GM23338 (cell line): ENCODE measurements at regions not wholly inside any gene's neighbourhood (a gene's known extent, or its start where the extent isn't known, plus 50 kb on each side); places are given as distances from the start of the nearest gene placed in this dataset.

Experiments used
- ATAC-seq: fragments of 200-7000 bp; cut with Tn5 transposase; 3 replicates; pipeline ENCODE4 v1.9.1; 2020
- DNase-seq: peaks from one replicate; pipeline ENCODE4 v3.0.0-alpha.2; 2015; ENCODE audit warnings: low spot score
- H2AFZ ChIP-seq: fragments of 200-600 bp; sonication (generic); 2 replicates; pipeline ENCODE4 v1.8.0; 2016; ENCODE audit warnings: antibody characterized with exemption, mild to moderate bottlenecking, moderate library complexity
- H3F3A ChIP-seq: fragments of 200-600 bp; sonication (generic); replicated peaks from 2 replicates; pipeline ENCODE4 v1.8.0; 2017; ENCODE audit warnings: antibody characterized with exemption, mixed run types, low read depth
- H3K27ac ChIP-seq: fragments of 200-600 bp; sonication (generic); 2 replicates; pipeline ENCODE4 v1.6.1; 2016; ENCODE audit warnings: low read depth
- H3K27me3 ChIP-seq: fragments of 200-600 bp; sonication (generic); 2 replicates; pipeline ENCODE4 v1.8.0; 2016; ENCODE audit warnings: mild to moderate bottlenecking, mixed run types, moderate library complexity; ENCODE audit not compliant: insufficient read depth
- H3K36me3 ChIP-seq: fragments of 200-600 bp; sonication (generic); 2 replicates; pipeline ENCODE4 v1.8.0; 2016; ENCODE audit warnings: mild to moderate bottlenecking; ENCODE audit not compliant: insufficient read depth
- H3K4me1 ChIP-seq: fragments of 200-600 bp; sonication (generic); 2 replicates; pipeline ENCODE4 v1.8.0; 2016; ENCODE audit warnings: mild to moderate bottlenecking, moderate library complexity; ENCODE audit not compliant: insufficient read depth
- H3K4me2 ChIP-seq: fragments of 200-600 bp; sonication (generic); 2 replicates; pipeline ENCODE4 v1.7.1; 2017; ENCODE audit warnings: mixed run types
- H3K4me3 ChIP-seq: fragments of 200-600 bp; sonication (generic); 2 replicates; pipeline ENCODE4 v1.6.1; 2016; ENCODE audit warnings: mixed run types
- H3K79me2 ChIP-seq: fragments of 200-600 bp; sonication (generic); replicated peaks from 2 replicates; pipeline ENCODE4 v1.8.0; 2017; ENCODE audit warnings: mild to moderate bottlenecking; ENCODE audit not compliant: insufficient read depth
- H3K9me2 ChIP-seq: fragments of 200-600 bp; sonication (generic); 2 replicates; pipeline ENCODE4 v1.8.0; 2017; ENCODE audit not compliant: insufficient read depth
- H4K20me1 ChIP-seq: fragments of 200-600 bp; sonication (generic); replicated peaks from 2 replicates; pipeline ENCODE4 v1.8.0; 2017; ENCODE audit warnings: mild to moderate bottlenecking; ENCODE audit not compliant: insufficient read depth
- H3K27ac Mint-ChIP-seq: 2 replicates; pipeline ENCODE4 v1.8.0; 2020; ENCODE audit warnings: inconsistent platforms, mild to moderate bottlenecking, moderate library complexity, mixed read lengths
- H3K27me3 Mint-ChIP-seq: 3 replicates; pipeline ENCODE4 v1.8.0; 2022; ENCODE audit warnings: low read depth, mild to moderate bottlenecking, moderate library complexity, mixed read lengths, inconsistent platforms; ENCODE audit not compliant: insufficient read depth, poor library complexity
- H3K36me3 Mint-ChIP-seq: 3 replicates; pipeline ENCODE4 v1.8.0; 2021; ENCODE audit warnings: low read depth, mild to moderate bottlenecking, inconsistent platforms, moderate library complexity, mixed read lengths
- H3K4me1 Mint-ChIP-seq: 3 replicates; pipeline ENCODE4 v1.8.0; 2020; ENCODE audit warnings: mild to moderate bottlenecking, inconsistent platforms, mixed read lengths
- H3K4me3 Mint-ChIP-seq: 3 replicates; pipeline ENCODE4 v1.8.0; 2021; ENCODE audit warnings: moderate library complexity, mild to moderate bottlenecking, inconsistent platforms, mixed read lengths
- H3K9me3 Mint-ChIP-seq: 3 replicates; pipeline ENCODE4 v1.8.0; 2020; ENCODE audit warnings: moderate library complexity, mild to moderate bottlenecking, inconsistent platforms, mixed read lengths
- CREB1 ChIP-seq: fragments of 250-450 bp; sonication (Bioruptor Pico); IDR thresholded peaks from 2 replicates; pipeline ENCODE4 v1.5.0; 2020; ENCODE audit warnings: low read depth, mild to moderate bottlenecking, moderate library complexity
- CTCF ChIP-seq, 2 experiments: fragments of 200-600 bp in 1 of 2; sonication (generic) in 1 of 2; conservative IDR thresholded peaks; 2 replicates each; pipeline versions ENCODE4 v1.5.1 to v1.6.1; 2016 to 2017; ENCODE audit warnings: antibody characterized with exemption in 2 of 2, low read depth in 2 of 2, mild to moderate bottlenecking in 2 of 2, moderate library complexity in 1 of 2
- ETS1 ChIP-seq: IDR thresholded peaks from 2 replicates; pipeline ENCODE4 v1.6.1; 2016; ENCODE audit warnings: antibody characterized with exemption
- EZH2 ChIP-seq: fragments of 200-600 bp; sonication (generic); IDR thresholded peaks from one replicate; pipeline ENCODE4 v1.8.0; 2017; ENCODE audit warnings: antibody characterized with exemption, mild to moderate bottlenecking, low read depth; ENCODE audit not compliant: unreplicated experiment
- EZH2phosphoT487 ChIP-seq: fragments of 200-600 bp; sonication (generic); IDR thresholded peaks from one replicate; pipeline ENCODE4 v1.8.1; 2018; ENCODE audit warnings: antibody characterized with exemption; ENCODE audit not compliant: unreplicated experiment
- JUNB ChIP-seq: IDR thresholded peaks from one replicate; pipeline ENCODE4 v1.6.1; 2016; ENCODE audit warnings: antibody characterized with exemption; ENCODE audit not compliant: unreplicated experiment
- NANOG ChIP-seq: IDR thresholded peaks from 2 replicates; pipeline ENCODE4 v1.6.1; 2016; ENCODE audit warnings: antibody characterized with exemption, borderline replicate concordance
- POLR2AphosphoS5 ChIP-seq: IDR thresholded peaks from 2 replicates; pipeline ENCODE4 v1.6.1; 2016; ENCODE audit warnings: antibody characterized with exemption, low read depth
- REST ChIP-seq: IDR thresholded peaks from one replicate; pipeline ENCODE4 v1.6.1; 2018; ENCODE audit warnings: antibody characterized with exemption; ENCODE audit not compliant: unreplicated experiment
- STAT1 ChIP-seq: IDR thresholded peaks from one replicate; pipeline ENCODE4 v1.6.1; 2016; ENCODE audit warnings: antibody characterized with exemption; ENCODE audit not compliant: unreplicated experiment
- ZNF114 ChIP-seq: fragments of 250-450 bp; sonication (Bioruptor Pico); IDR thresholded peaks from 2 replicates; pipeline ENCODE4 v1.5.0; 2020; ENCODE audit warnings: mild to moderate bottlenecking, moderate library complexity
- ZNF331 ChIP-seq: fragments of 250-450 bp; sonication (Bioruptor Pico); IDR thresholded peaks from 2 replicates; pipeline ENCODE4 v1.5.0; 2020; ENCODE audit warnings: low read depth, mild to moderate bottlenecking, moderate library complexity
- ZNF462 ChIP-seq: fragments of 250-450 bp; sonication (Bioruptor Pico); IDR thresholded peaks from 2 replicates; pipeline ENCODE4 v1.5.0; 2020; ENCODE audit warnings: mild to moderate bottlenecking, moderate library complexity

GRCh38 chr18:78376046-78376445, 603.6 kb upstream of the SALL3 start:
- H3K79me2 ChIP-seq: no peaks in the 10 kb centered on the region
- no peak overlapping the region for H3K4me2 ChIP-seq
- peaks cover 40% of the 10 kb centered on the region; the same call in 2 of the 3 replicates for H3K36me3 Mint-ChIP-seq
- no peaks in the 10 kb centered on the region for H3K9me2 ChIP-seq
- H3K4me1 Mint-ChIP-seq: no peaks in the 10 kb centered on the region
- no peaks in the 10 kb centered on the region for H3K27me3 ChIP-seq
- no peak for TF ChIP-seq EZH2phosphoT487
- TF ChIP-seq REST: no peak
- TF ChIP-seq NANOG: no peak
- no peak for TF ChIP-seq EZH2
- no peak for TF ChIP-seq ZNF331
- no peak for TF ChIP-seq ZNF462 (CRISPR knock-in tag)
- no peak for TF ChIP-seq ETS1
- no peak for TF ChIP-seq ZNF114
- no peak for TF ChIP-seq JUNB
- no peak for TF ChIP-seq CTCF (conservative IDR thresholded peaks at IDR 0.05; ENCODE audit: low read depth in 2 of 2)
- no peak for TF ChIP-seq CREB1 (CRISPR knock-in tag)
- TF ChIP-seq STAT1: no peak
- no peak for TF ChIP-seq POLR2AphosphoS5
- ATAC-seq: no peak
- no peak overlapping the region for H3K27ac Mint-ChIP-seq
- H3F3A ChIP-seq: no peaks in the 10 kb centered on the region
- no peak overlapping the region for H2AFZ ChIP-seq
- no peak overlapping the region for H3K27ac ChIP-seq
- peaks cover 3% of the 10 kb centered on the region for H3K27me3 Mint-ChIP-seq
- no peaks in the 10 kb centered on the region for H4K20me1 ChIP-seq
- H3K4me1 ChIP-seq: no peaks in the 10 kb centered on the region
- H3K4me3 ChIP-seq: no peak overlapping the region
- no peak overlapping the region for H3K4me3 Mint-ChIP-seq
- DNase-seq: no peak
- H3K36me3 ChIP-seq: no peaks in the 10 kb centered on the region
- H3K9me3 Mint-ChIP-seq: peaks cover 72% of the 10 kb centered on the region
